ENCODE measurements at regions not wholly inside any gene's neighbourhood (a gene's known extent, or its start where the extent isn't known, plus 50 kb on each side); places are given as distances from the start of the nearest gene placed in this dataset.

- no peak overlapping the region for H3K4me3 ChIP-seq (ENCODE audit: low read depth, low read length)
- no peak for TF ChIP-seq CTCF (IDR thresholded peaks at IDR 0.05; ENCODE audit: insufficient read depth, low read length, severe bottlenecking)
- DNase-seq (ENCODE audit: low read depth) (no peak), FAIRE-seq (no peak)
- H3K36me3 ChIP-seq (ENCODE audit: control insufficient read depth, insufficient read depth, low read length) = no peaks in the 10 kb centered on the region
- no peaks in the 10 kb centered on the region for H3K27me3 ChIP-seq (ENCODE audit: control insufficient read depth, insufficient read depth, low read length)
These were observed 319.3 kb upstream of the CITED2 start for GRCh38 chr6:139693735-139694134.

GRCh38 chr6:139690007-139690406 is 315.6 kb upstream of the CITED2 start:
- FAIRE-seq (no peak), DNase-seq (ENCODE audit: low read depth) (no peak)
- Histone ChIP-seq H3K36me3 (ENCODE audit: control insufficient read depth, insufficient read depth, low read length) (no peaks in the 10 kb centered on the region), H3K27me3 (ENCODE audit: control insufficient read depth, insufficient read depth, low read length) (no peaks in the 10 kb centered on the region), H3K4me3 (ENCODE audit: low read depth, low read length) (no peak overlapping the region)
- TF ChIP-seq CTCF (IDR thresholded peaks at IDR 0.05; ENCODE audit: insufficient read depth, low read length, severe bottlenecking) = no peak

GRCh38 chr6:139687055-139687454 is 312.6 kb upstream of the CITED2 start:
- Histone ChIP-seq H3K36me3 (ENCODE audit: control insufficient read depth, insufficient read depth, low read length) (no peaks in the 10 kb centered on the region), H3K27me3 (ENCODE audit: control insufficient read depth, insufficient read depth, low read length) (no peaks in the 10 kb centered on the region), H3K4me3 (ENCODE audit: low read depth, low read length) (no peak overlapping the region)
- DNase-seq (ENCODE audit: low read depth) (no peak), FAIRE-seq (no peak)
- no peak for TF ChIP-seq CTCF (IDR thresholded peaks at IDR 0.05; ENCODE audit: insufficient read depth, low read length, severe bottlenecking)

GRCh38 chr6:139686308-139686707 is 311.9 kb upstream of the CITED2 start:
- no peak for TF ChIP-seq CTCF (IDR thresholded peaks at IDR 0.05; ENCODE audit: insufficient read depth, low read length, severe bottlenecking)
- Histone ChIP-seq H3K4me3 (ENCODE audit: low read depth, low read length) (no peak overlapping the region), H3K27me3 (ENCODE audit: control insufficient read depth, insufficient read depth, low read length) (no peaks in the 10 kb centered on the region), H3K36me3 (ENCODE audit: control insufficient read depth, insufficient read depth, low read length) (no peaks in the 10 kb centered on the region)
- no peak for FAIRE-seq
- no peak for DNase-seq (ENCODE audit: low read depth)

GRCh38 chr6:139685009-139685408 is 310.6 kb upstream of the CITED2 start:
- DNase-seq (ENCODE audit: low read depth) (no peak), FAIRE-seq (no peak)
- Histone ChIP-seq H3K27me3 (ENCODE audit: control insufficient read depth, insufficient read depth, low read length) (no peaks in the 10 kb centered on the region), H3K4me3 (ENCODE audit: low read depth, low read length) (no peak overlapping the region), H3K36me3 (ENCODE audit: control insufficient read depth, insufficient read depth, low read length) (no peaks in the 10 kb centered on the region)
- TF ChIP-seq CTCF (IDR thresholded peaks at IDR 0.05; ENCODE audit: insufficient read depth, low read length, severe bottlenecking) = no peak

- DNase-seq (ENCODE audit: low read depth) = no peak
These were observed 306.4 kb upstream of the CITED2 start for GRCh38 chr6:139680819-139681218.

More at GRCh38 chr6:139680819-139681218, 306.4 kb upstream of the CITED2 start:
- no peaks in the 10 kb centered on the region for H3K36me3 ChIP-seq (ENCODE audit: control insufficient read depth, insufficient read depth, low read length)
- no peaks in the 10 kb centered on the region for H3K27me3 ChIP-seq (ENCODE audit: control insufficient read depth, insufficient read depth, low read length)
- TF ChIP-seq CTCF (IDR thresholded peaks at IDR 0.05; ENCODE audit: insufficient read depth, low read length, severe bottlenecking) = no peak
- FAIRE-seq = no peak
- H3K4me3 ChIP-seq (ENCODE audit: low read depth, low read length) = no peak overlapping the region

Measured in bronchial epithelial cell (primary cell).